Mucosa of gallbladder (tissue), 1 donor: ENCODE measurements at regions not wholly inside any gene's neighbourhood (a gene's known extent, or its start where the extent isn't known, plus 50 kb on each side); places are given as distances from the start of the nearest gene placed in this dataset.
A peak's percentile ranks its signal among the peaks of the same experiment; 100 is the strongest.

Experiments used
- DNase-seq: peaks from one replicate; pipeline ENCODE4 v3.0.0-alpha.2; 2020; ENCODE audit warnings: low spot score
- donor health status: DM: no; HTN: no; CAD: no.

DNA sequence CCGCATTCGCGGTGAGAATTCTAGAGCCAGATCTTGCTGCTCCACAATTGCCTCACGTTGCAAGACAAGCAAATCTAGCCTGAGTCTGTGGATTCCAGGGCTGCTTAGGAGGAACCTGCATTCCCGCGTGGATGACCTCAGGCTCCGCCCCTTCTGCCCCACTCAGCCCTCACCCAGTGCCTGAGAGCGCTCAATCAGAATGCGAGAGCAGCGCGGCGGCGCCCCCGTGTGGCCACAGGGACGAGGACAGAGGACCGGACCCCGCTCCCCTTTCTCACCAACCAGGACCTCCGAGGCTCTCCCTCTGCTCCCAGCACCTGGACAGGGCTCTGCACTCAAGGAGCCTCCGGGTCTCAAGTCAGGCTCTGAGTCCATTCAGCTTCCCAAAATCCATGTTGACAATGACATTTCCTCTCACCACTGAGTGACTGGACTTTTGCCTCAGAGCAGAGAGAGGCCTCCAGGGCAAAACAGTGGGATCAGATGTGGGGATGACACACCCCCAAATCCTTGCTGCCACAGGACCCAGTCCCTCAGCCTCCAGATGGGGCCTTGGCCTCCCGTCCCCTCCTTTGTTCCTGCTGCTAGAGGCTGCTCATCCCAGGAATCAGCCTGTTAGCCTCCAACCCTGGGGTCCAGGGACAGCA is 52.0 kb downstream of the RPP21 start:
- peak; percentile 75 for DNase-seq

DNA sequence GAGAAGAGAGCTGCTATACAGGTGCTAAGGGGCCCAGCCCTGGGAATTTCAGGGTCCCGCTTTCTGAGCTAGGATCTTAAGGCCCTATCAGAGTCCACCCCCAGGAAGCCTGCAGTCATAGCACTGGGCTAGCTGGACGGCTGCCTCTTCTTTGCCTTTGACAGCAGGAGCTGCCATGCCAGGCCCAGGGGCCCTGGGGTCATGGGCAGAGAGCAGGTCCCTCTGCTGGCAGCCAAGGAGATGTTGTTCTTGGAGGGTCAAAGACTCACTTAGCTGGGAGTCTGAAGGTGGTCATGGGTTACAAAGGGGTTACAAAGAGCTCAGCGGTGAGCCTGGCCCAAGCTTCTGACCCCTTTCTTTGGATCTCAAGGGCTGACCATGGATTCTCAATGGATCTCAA is 52.7 kb downstream of the RPP21 start:
- no peak for DNase-seq

DNA sequence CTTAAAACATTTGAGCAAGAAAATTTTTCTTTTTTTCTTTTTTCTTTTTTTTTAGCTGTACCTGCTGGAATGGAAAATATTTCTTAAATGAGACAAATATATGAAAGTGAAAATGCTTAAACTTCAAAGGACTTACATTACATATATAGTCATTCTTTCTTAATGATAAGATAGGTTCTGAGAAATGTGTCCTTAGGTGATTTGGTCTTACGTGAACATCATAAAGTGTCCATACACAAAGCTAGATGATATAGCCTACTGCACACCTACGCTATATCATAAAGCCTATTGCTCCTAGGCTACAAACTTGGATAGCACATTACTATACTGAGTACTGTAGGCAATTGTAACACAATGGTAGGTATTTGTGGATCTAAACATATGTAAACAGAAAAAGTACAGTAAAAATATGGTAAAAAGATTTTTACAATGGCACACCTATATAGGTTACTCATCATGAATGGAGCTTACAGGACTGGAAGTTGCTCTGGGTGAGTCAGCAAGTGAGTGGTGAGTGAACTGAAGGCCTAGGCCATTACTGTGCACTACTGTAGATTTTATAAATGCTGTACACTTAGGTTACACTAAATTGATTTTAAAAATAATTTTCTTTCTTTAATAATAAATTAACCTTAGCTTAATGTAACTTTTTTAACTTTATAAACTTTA is 54.6 kb downstream of the RPP21 start:
- no peak for DNase-seq

DNA sequence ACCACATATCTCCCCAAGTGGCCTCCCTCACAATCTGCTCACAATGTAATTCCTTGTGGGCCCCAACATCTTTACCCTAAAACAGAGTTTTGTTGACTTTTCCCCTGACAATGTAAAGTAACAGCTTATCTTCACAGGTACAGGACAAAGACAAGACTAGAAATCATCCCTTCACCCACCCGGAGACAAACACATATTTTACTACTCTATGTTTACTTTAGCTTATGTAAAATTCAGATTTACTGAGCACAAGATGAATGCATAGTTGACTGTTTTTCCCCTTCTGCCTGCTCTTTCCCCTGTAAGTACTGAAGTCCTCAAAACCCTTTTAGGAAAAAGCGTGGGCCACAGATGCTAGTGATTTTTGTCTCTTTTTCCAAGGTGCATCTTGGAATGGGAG is 61.0 kb downstream of the RPP21 start:
- no peak for DNase-seq

DNA sequence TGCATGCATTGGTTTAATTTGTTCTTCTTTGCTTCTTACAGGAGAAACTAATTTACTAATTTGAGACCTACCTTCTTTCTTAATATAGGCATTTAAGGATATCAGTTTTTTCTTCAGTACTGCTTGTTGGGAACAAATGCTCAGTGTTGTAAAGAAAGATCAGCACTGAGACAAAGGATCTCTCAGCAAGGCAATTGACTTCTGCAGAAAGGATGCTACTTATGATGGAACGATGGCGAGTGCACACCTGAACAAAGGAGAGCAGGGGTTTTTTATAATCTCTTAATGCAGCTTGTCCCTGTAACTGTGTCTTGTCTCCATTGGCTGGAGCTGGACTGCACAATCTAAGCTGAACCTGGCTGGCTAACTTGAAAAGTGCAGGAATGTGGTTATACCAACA is 64.2 kb downstream of the RPP21 start:
- DNase-seq = no peak

GRCh38 chr6:30411515-30412207 is 66.7 kb downstream of the RPP21 start:
- peak; percentile 38 for DNase-seq

DNA sequence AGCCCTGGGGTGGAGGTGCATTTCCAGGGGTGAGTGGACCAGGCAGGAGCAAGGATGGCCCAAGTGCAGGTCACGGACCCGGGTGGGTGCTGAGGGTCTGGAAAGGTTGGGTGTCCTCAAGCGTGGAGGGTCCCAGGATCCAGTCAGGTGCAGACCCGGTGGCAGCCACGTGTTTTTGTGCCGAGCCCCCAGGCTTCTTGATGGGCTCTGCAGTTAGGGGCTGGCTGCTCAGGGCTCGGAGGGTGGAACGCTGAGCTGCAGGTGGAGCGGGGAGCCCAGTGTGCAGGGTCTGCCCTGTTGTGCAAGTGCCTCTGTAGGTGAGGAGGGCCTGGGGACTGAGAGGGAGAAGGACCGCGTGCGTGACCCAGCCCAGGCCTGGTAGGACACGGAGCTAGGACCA is 70.9 kb upstream of the HLA-E start:
- DNase-seq = no peak

GRCh38 chr6:30424549-30424948 is 64.8 kb upstream of the HLA-E start:
- DNase-seq = no peak
